Stomach (tissue), 4 donors: ENCODE measurements at regions not wholly inside any gene's neighbourhood (a gene's known extent, or its start where the extent isn't known, plus 50 kb on each side); places are given as distances from the start of the nearest gene placed in this dataset.

Experiments used
- CTCF ChIP-seq, 7 experiments: fragments of 450-650 bp in 4 of 7; fragments of 200-600 bp in 3 of 7; sonication (generic) in 3 of 7; IDR thresholded peaks; one replicate each; pipeline ENCODE4 v1.5.1; 2016 to 2019; ENCODE audit warnings: antibody characterized with exemption in 7 of 7, control low read depth in 2 of 7, mild to moderate bottlenecking in 1 of 7
- EP300 ChIP-seq: sonication (generic); formaldehyde crosslinking; IDR thresholded peaks from one replicate; pipeline ENCODE4 v1.6.1; 2017; ENCODE audit warnings: antibody characterized with exemption
- POLR2A ChIP-seq, 4 donors: fragments of 450-650 bp; IDR thresholded peaks; one replicate each; pipeline ENCODE4 v1.6.1; 2016; ENCODE audit warnings: antibody characterized with exemption in 4 of 4, control low read depth in 2 of 4, mild to moderate bottlenecking in 1 of 4, moderate library complexity in 1 of 4

GRCh38 chr3:55309336-55309735 is 177.8 kb downstream of the WNT5A start:
- no peak for TF ChIP-seq CTCF (IDR thresholded peaks at IDR 0.05)
- no peak for TF ChIP-seq EP300
- TF ChIP-seq POLR2A (IDR thresholded peaks at IDR 0.05): no peak
